Lower lobe of right lung (tissue), 2 donors: ENCODE measurements at regions not wholly inside any gene's neighbourhood (a gene's known extent, or its start where the extent isn't known, plus 50 kb on each side); places are given as distances from the start of the nearest gene placed in this dataset.

Experiments used
- ATAC-seq, 2 donors: fragments of 200-7000 bp; cut with Tn5 transposase; one replicate each; pipeline ENCODE4 v1.9.1; 2020 to 2022; ENCODE audit warnings: mild to moderate bottlenecking in 2 of 2, moderate library complexity in 2 of 2
- DNase-seq: peaks from one replicate; pipeline ENCODE4 v3.0.0-alpha.2; 2020
- H3K27ac ChIP-seq: fragments of 200-600 bp; one replicate; pipeline ENCODE4 v1.8.0; 2022
- H3K27me3 ChIP-seq: fragments of 200-600 bp; one replicate; pipeline ENCODE4 v1.8.0; 2022; ENCODE audit warnings: low read depth
- H3K36me3 ChIP-seq: fragments of 200-600 bp; one replicate; pipeline ENCODE4 v1.8.0; 2022; ENCODE audit warnings: mild to moderate bottlenecking
- H3K4me1 ChIP-seq: fragments of 200-600 bp; one replicate; pipeline ENCODE4 v1.8.0; 2022
- H3K4me3 ChIP-seq: fragments of 200-600 bp; one replicate; pipeline ENCODE4 v1.8.0; 2022; ENCODE audit warnings: mild to moderate bottlenecking
- H3K9me3 ChIP-seq: fragments of 200-600 bp; one replicate; pipeline ENCODE4 v1.8.0; 2022
- intact Hi-C: fragments of 100-400 bp; cut with DNase I; formaldehyde crosslinking; loops from one replicate; pipeline ENCODE4 v1.11.0; 2022
- TF ChIP-seq, protein P1 (sequence below): fragments of 200-600 bp; IDR thresholded peaks from one replicate; pipeline ENCODE4 v1.8.0; 2022; ENCODE audit warnings: antibody characterized with exemption, mild to moderate bottlenecking
- donor health status: DM: no; HTN: yes; CAD: no; lungs with severe emphysema.

DNA sequence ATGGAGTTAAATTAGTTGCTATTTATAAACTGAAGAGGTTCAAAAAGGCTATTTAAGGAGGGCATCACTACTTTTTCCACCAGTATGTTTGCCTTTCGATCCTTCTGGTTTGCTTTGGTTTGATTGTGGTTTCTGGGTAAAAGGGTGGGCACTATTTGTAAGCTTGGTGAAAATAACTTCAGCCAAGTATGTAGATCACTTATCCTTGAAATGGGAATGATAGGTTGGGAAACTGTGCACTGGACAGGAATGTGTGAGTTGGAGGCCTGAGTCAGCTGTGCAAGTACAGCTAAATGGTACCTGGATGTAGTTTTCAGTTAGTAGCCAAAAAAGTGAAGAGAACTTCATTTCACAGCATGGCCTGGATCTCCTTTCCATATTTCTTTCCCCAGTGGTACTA, 466.2 kb downstream of the ENC1 start:
- TF ChIP-seq, protein P1, sequence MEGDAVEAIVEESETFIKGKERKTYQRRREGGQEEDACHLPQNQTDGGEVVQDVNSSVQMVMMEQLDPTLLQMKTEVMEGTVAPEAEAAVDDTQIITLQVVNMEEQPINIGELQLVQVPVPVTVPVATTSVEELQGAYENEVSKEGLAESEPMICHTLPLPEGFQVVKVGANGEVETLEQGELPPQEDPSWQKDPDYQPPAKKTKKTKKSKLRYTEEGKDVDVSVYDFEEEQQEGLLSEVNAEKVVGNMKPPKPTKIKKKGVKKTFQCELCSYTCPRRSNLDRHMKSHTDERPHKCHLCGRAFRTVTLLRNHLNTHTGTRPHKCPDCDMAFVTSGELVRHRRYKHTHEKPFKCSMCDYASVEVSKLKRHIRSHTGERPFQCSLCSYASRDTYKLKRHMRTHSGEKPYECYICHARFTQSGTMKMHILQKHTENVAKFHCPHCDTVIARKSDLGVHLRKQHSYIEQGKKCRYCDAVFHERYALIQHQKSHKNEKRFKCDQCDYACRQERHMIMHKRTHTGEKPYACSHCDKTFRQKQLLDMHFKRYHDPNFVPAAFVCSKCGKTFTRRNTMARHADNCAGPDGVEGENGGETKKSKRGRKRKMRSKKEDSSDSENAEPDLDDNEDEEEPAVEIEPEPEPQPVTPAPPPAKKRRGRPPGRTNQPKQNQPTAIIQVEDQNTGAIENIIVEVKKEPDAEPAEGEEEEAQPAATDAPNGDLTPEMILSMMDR, result no peak
- intact Hi-C loops, result no loop called here

DNA sequence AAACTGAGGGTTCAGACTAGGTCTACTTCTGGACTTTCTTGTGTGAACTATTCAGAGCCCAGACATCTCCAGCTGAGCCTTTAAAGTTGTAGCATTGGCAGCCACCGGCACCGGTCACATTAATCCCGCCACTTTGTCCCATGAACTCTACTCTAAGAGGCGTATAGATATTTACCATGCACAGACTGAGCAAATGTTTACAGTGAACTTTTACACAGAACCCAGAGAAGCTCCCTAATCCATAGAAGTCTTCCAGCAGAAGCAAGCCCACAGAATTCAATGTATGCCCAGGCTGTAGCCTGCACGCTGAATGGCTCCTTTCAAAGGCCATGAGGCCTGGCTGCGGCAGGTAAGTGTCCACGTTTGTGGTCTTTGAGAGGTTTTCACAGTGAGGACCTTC, 466.9 kb downstream of the ENC1 start:
- Histone ChIP-seq H3K27me3 (no peaks in the 10 kb centered on the region), H3K4me3 (no peak overlapping the region), H3K27ac (no peak overlapping the region), H3K9me3 (no peaks in the 10 kb centered on the region), H3K36me3 (no peaks in the 10 kb centered on the region), H3K4me1 (no peaks in the 10 kb centered on the region)
- TF ChIP-seq, protein P1, result no peak
- intact Hi-C loops, result no loop called here
- DNase-seq, result no peak
- no peak for ATAC-seq

More for the DNA sequence above, 466.2 kb downstream of the ENC1 start:
- DNase-seq (no peak), ATAC-seq (no peak)
- Histone ChIP-seq H3K4me3 (no peak overlapping the region), H3K27ac (no peak overlapping the region), H3K36me3 (no peaks in the 10 kb centered on the region), H3K9me3 (no peaks in the 10 kb centered on the region), H3K27me3 (no peaks in the 10 kb centered on the region), H3K4me1 (no peaks in the 10 kb centered on the region)

DNA sequence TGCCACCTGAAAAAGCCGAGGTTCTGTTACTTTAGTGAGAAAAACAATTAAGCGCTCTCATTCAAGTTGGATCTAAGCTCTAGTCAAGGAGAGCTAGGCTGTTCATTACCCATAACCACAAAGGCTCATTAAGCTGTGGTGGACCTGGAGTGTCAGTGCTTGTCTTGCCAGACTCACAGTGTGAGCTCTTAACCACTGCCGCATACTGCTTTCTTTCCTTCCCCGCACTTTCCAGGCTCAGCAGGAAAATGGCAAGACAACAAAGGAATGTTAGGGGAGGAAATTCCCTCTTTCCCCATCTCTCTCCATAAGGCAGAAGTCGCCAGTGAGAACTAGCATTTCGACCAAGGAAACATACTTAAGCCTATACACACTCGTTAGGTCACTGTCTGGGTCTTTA, 467.3 kb downstream of the ENC1 start:
- DNase-seq, result no peak
- TF ChIP-seq, protein P1, result no peak
- H3K27ac ChIP-seq, result no peak overlapping the region
- H3K9me3 ChIP-seq, result no peaks in the 10 kb centered on the region
- H3K4me1 ChIP-seq, result no peaks in the 10 kb centered on the region
- ATAC-seq, result no peak
- no peaks in the 10 kb centered on the region for H3K36me3 ChIP-seq
- H3K4me3 ChIP-seq, result no peak overlapping the region
- no peaks in the 10 kb centered on the region for H3K27me3 ChIP-seq
- intact Hi-C loops, result no loop called here

DNA sequence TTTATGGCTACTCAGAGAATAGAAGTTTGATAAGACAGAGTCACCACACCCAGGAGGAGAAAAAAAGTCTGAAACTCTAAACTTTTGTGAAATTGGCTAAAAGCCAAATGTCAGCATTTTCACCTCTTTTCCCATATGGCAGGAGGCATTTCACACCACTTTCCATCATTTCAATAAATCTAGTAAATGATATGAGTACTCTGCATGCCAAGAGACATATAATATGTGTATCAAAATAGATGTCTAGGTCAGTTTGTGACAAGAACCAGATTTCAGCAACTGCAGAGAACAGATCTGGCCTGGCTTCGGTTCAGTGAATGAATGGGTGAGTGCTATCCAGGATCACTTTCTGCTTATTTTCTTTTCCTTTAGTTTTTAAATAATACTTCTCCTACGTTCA, 470.8 kb downstream of the ENC1 start:
- TF ChIP-seq, protein P1, result no peak
- ATAC-seq (no peak), DNase-seq (no peak)
- Histone ChIP-seq H3K9me3 (no peaks in the 10 kb centered on the region), H3K4me3 (no peak overlapping the region), H3K4me1 (no peaks in the 10 kb centered on the region), H3K27ac (no peak overlapping the region), H3K36me3 (no peaks in the 10 kb centered on the region), H3K27me3 (no peaks in the 10 kb centered on the region)
- intact Hi-C loops, result no loop called here

DNA sequence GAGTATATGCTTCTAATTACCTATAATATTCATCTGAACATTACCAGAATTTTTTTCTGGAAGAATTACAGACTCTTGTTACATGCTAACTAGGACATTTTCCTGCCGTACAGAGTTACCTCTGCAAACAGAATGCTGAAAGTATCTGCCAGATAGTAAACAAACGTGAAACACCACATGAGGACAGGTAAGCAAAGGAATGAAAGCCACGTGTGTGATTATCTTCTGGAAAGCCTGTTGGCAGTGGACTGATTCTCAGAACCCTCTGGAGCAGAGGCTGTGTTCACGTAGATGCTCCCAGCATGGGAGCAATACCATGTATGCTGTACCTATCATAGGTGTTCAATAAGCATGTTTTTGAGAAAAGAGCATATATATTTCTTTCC, 472.6 kb downstream of the ENC1 start:
- no peaks in the 10 kb centered on the region for H3K4me1 ChIP-seq
- ATAC-seq, result no peak

More for the DNA sequence above, 472.6 kb downstream of the ENC1 start:
- no peak for DNase-seq
- TF ChIP-seq, protein P1, result no peak
- Histone ChIP-seq H3K9me3 (no peaks in the 10 kb centered on the region), H3K36me3 (no peaks in the 10 kb centered on the region), H3K27ac (no peak overlapping the region), H3K4me3 (no peak overlapping the region), H3K27me3 (no peaks in the 10 kb centered on the region)
- intact Hi-C loops, result no loop called here
